HG02588 (cell line): ENCODE measurements at regions not wholly inside any gene's neighbourhood (a gene's known extent, or its start where the extent isn't known, plus 50 kb on each side); places are given as distances from the start of the nearest gene placed in this dataset.

Source experiments
- ATAC-seq: cut with Tn5 transposase; IDR thresholded peaks from one replicate; pipeline ENCODE4 v1.9.1; 2021; ENCODE audit warnings: mild to moderate bottlenecking, moderate library complexity; ENCODE audit not compliant: unreplicated experiment

GRCh38 chr7:9785211-9785610, 1188.5 kb upstream of the PHF14 start:
- ATAC-seq = no peak

GRCh38 chr7:9796241-9796640, 1177.4 kb upstream of the PHF14 start:
- ATAC-seq = no peak

GRCh38 chr7:9822458-9823290, 1151.0 kb upstream of the PHF14 start:
- ATAC-seq = no peak

- ATAC-seq = no peak
Measured at GRCh38 chr7:9835199-9835598, 1138.5 kb upstream of the PHF14 start.

GRCh38 chr7:9836671-9837070, 1137.0 kb upstream of the PHF14 start:
- ATAC-seq = no peak

GRCh38 chr7:9842301-9842700, 1131.4 kb upstream of the PHF14 start:
- no peak for ATAC-seq

- ATAC-seq = no peak
Measured at GRCh38 chr7:9846902-9847301, 1126.8 kb upstream of the PHF14 start.

- ATAC-seq = no peak
Measured at GRCh38 chr7:9854605-9855004, 1119.1 kb upstream of the PHF14 start.

- no peak for ATAC-seq
Measured at GRCh38 chr7:9856668-9857067, 1117.0 kb upstream of the PHF14 start.

- ATAC-seq = no peak
Measured at GRCh38 chr7:9863545-9863944, 1110.1 kb upstream of the PHF14 start.

GRCh38 chr7:9869151-9869550, 1104.5 kb upstream of the PHF14 start:
- no peak for ATAC-seq

GRCh38 chr7:9869566-9869965, 1104.1 kb upstream of the PHF14 start:
- no peak for ATAC-seq

- no peak for ATAC-seq
Measured at GRCh38 chr7:9870674-9871073, 1103.0 kb upstream of the PHF14 start.

- no peak for ATAC-seq
Measured at GRCh38 chr7:9874182-9874581, 1099.5 kb upstream of the PHF14 start.

- ATAC-seq = no peak
Measured at GRCh38 chr7:9876053-9876452, 1097.6 kb upstream of the PHF14 start.

- no peak for ATAC-seq
Measured at GRCh38 chr7:9889554-9889953, 1084.1 kb upstream of the PHF14 start.

- no peak for ATAC-seq
Measured at GRCh38 chr7:9890092-9890491, 1083.6 kb upstream of the PHF14 start.

- ATAC-seq = no peak
Measured at GRCh38 chr7:9891056-9891455, 1082.6 kb upstream of the PHF14 start.

GRCh38 chr7:9900339-9900738, 1073.3 kb upstream of the PHF14 start:
- no peak for ATAC-seq

GRCh38 chr7:9921326-9921725, 1052.3 kb upstream of the PHF14 start:
- ATAC-seq = no peak

- no peak for ATAC-seq
Measured at GRCh38 chr7:9937944-9938631, 1035.6 kb upstream of the PHF14 start.

GRCh38 chr7:9939176-9939575, 1034.5 kb upstream of the PHF14 start:
- no peak for ATAC-seq
